ENCODE measurements at regions not wholly inside any gene's neighbourhood (a gene's known extent, or its start where the extent isn't known, plus 50 kb on each side); places are given as distances from the start of the nearest gene placed in this dataset.

GRCh38 chr12:130017591-130018449 is 114.0 kb upstream of the TMEM132D start:
- no peak for DNase-seq (ENCODE audit: low read depth in 2 of 2, low spot score in 1 of 2)

- no peak for DNase-seq (ENCODE audit: low read depth in 2 of 2, low spot score in 1 of 2)
Measured at GRCh38 chr12:130018614-130019013, 114.8 kb upstream of the TMEM132D start.

GRCh38 chr12:130026608-130027176 is 122.9 kb upstream of the TMEM132D start:
- DNase-seq (ENCODE audit: low read depth in 2 of 2, low spot score in 1 of 2): no peak

GRCh38 chr12:130027798-130028197 is 124.0 kb upstream of the TMEM132D start:
- DNase-seq (ENCODE audit: low read depth in 2 of 2, low spot score in 1 of 2): no peak

- DNase-seq (ENCODE audit: low read depth in 2 of 2, low spot score in 1 of 2): no peak
Measured at GRCh38 chr12:130029151-130029550, 125.3 kb upstream of the TMEM132D start.

GRCh38 chr12:130031041-130031440 is 127.2 kb upstream of the TMEM132D start:
- no peak for DNase-seq (ENCODE audit: low read depth in 2 of 2, low spot score in 1 of 2)

GRCh38 chr12:130031571-130032189 is 127.9 kb upstream of the TMEM132D start:
- peak; percentile 21 to 22 for DNase-seq (ENCODE audit: low read depth in 2 of 2, low spot score in 1 of 2)

GRCh38 chr12:130041983-130042812 is 120.1 kb upstream of the FZD10 start:
- no peak for DNase-seq (ENCODE audit: low read depth in 2 of 2, low spot score in 1 of 2)

GRCh38 chr12:130043685-130044406 is 118.4 kb upstream of the FZD10 start:
- no peak for DNase-seq (ENCODE audit: low read depth in 2 of 2, low spot score in 1 of 2)

GRCh38 chr12:130044991-130045621 is 117.2 kb upstream of the FZD10 start:
- no peak for DNase-seq (ENCODE audit: low read depth in 2 of 2, low spot score in 1 of 2)

GRCh38 chr12:130049666-130050065 is 112.6 kb upstream of the FZD10 start:
- no peak for DNase-seq (ENCODE audit: low read depth in 2 of 2, low spot score in 1 of 2)

- no peak for DNase-seq (ENCODE audit: low read depth in 2 of 2, low spot score in 1 of 2)
Measured at GRCh38 chr12:130051900-130052299, 110.4 kb upstream of the FZD10 start.

- DNase-seq (ENCODE audit: low read depth in 2 of 2, low spot score in 1 of 2): no peak
Measured at GRCh38 chr12:130053651-130054069, 108.6 kb upstream of the FZD10 start.

GRCh38 chr12:130054803-130055202 is 107.5 kb upstream of the FZD10 start:
- no peak for DNase-seq (ENCODE audit: low read depth in 2 of 2, low spot score in 1 of 2)

GRCh38 chr12:130058926-130059472 is 103.3 kb upstream of the FZD10 start:
- no peak for DNase-seq (ENCODE audit: low read depth in 2 of 2, low spot score in 1 of 2)

GRCh38 chr12:130063866-130064265 is 98.4 kb upstream of the FZD10 start:
- DNase-seq (ENCODE audit: low read depth in 2 of 2, low spot score in 1 of 2): no peak

GRCh38 chr12:130064999-130065398 is 97.3 kb upstream of the FZD10 start:
- DNase-seq (ENCODE audit: low read depth in 2 of 2, low spot score in 1 of 2): no peak

- DNase-seq (ENCODE audit: low read depth in 2 of 2, low spot score in 1 of 2): no peak
Measured at GRCh38 chr12:130066742-130067141, 95.5 kb upstream of the FZD10 start.

GRCh38 chr12:130068741-130069140 is 93.5 kb upstream of the FZD10 start:
- DNase-seq (ENCODE audit: low read depth in 2 of 2, low spot score in 1 of 2): no peak

GRCh38 chr12:130070126-130070611 is 92.1 kb upstream of the FZD10 start:
- DNase-seq (ENCODE audit: low read depth in 2 of 2, low spot score in 1 of 2): no peak

Data from stimulated activated CD8-positive, alpha-beta memory T cell treated with anti-CD3 and anti-CD28 coated beads, Interleukin-4, amount 100 ng/mL, for 1 hour (primary cell).